Suppressor macrophage (primary cell): ENCODE measurements at regions not wholly inside any gene's neighbourhood (a gene's known extent, or its start where the extent isn't known, plus 50 kb on each side); places are given as distances from the start of the nearest gene placed in this dataset.

Experiments used
- DNase-seq, 4 experiments: peaks; one replicate each; pipeline ENCODE4 v3.0.0-alpha.2; 2020 to 2022

- no peak for DNase-seq
These were observed 132.1 kb upstream of the MTAP start for GRCh38 chr9:21670374-21670773.

- DNase-seq, result no peak
These were observed 130.3 kb upstream of the MTAP start for GRCh38 chr9:21672140-21672539.

- DNase-seq, result no peak
These were observed 129.7 kb upstream of the MTAP start for GRCh38 chr9:21672761-21673160.

- no peak for DNase-seq
These were observed 127.5 kb upstream of the MTAP start for GRCh38 chr9:21674894-21675293.

DNA sequence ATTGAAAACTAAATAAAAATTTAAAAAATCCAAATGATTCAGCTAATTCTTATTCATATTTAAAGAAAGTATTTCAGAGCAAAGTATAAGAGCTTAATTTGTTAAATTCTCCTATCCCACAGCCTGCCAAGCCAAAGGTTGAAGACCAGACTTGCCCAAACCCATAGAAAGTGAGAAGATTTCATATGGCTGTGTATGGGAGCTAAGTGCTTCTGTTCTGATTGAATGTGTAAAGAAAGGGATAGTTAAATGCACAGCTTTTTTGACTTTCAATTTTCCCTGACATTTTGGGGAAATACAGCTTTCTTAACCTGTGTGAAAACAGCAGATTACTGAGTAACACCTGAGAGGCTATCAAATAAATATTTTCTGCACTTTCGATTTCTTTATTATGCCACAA, 125.0 kb upstream of the MTAP start:
- no peak for DNase-seq

- no peak for DNase-seq
These were observed 124.6 kb upstream of the MTAP start for GRCh38 chr9:21677834-21678233.

- no peak for DNase-seq
These were observed 123.0 kb upstream of the MTAP start for GRCh38 chr9:21679432-21679831.

GRCh38 chr9:21680590-21680989, 121.8 kb upstream of the MTAP start:
- no peak for DNase-seq

GRCh38 chr9:21681641-21682040, 120.8 kb upstream of the MTAP start:
- no peak for DNase-seq

- no peak for DNase-seq
These were observed 120.1 kb upstream of the MTAP start for GRCh38 chr9:21682381-21682780.

- DNase-seq, result no peak
These were observed 119.5 kb upstream of the MTAP start for GRCh38 chr9:21682981-21683380.

DNA sequence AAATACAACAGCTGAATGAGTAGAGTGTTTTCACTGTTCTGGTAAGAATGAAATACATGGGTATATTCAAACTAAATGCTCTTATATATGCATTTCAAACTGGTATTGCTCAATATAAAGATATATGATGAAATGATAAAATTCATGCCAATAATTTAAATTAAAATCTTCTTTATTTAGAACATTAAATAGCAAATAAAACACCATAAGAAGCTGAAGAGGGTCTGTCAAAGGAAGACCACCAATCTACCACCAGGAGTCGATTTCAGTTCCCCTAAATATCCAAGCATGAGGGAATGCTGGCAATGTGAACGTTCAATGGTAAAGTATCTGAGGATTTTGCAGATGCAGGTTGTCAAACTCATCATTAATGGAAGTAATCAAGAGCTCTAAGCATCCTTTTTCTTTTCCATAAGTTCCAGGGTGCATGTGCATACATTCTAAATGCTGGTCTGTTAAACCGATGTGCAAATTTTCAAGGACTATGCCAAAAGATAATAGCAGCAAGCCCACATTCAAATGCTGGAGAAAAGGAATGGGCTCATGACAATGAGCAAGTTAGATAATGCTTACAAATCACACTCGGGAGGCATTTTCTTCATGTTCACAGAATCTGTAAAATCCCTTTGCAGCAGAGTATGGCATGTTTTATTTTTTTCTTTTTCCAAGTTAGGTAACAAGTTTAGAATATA, 118.8 kb upstream of the MTAP start:
- no peak for DNase-seq

GRCh38 chr9:21684231-21684630, 118.2 kb upstream of the MTAP start:
- peak in 1 of 4 experiments; percentile 6 for DNase-seq

DNA sequence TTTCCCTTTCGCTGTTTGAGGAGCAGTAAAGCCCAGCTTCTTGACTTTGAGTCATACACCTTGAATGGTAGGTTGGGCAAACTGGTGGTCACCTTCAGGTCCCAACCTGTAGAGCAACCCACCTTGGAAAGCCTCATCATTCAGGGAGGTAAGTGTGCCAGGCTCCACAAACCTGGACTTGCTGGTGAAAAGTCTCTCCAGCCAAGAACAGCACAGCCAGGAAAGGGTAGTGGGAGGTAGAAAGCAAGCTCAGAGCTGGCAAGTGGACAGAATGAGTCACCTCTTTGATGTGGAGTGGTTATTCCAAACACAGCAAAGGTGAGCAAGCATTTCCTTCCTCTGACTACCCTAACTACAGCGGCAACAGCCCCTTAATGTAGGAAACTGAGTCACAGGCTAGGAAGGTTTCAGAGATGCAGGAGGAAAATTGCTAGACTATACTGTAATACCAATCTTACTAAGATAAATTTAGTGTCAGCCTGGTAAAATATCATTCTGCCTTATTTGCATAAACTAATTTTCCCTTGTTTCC, 117.5 kb upstream of the MTAP start:
- no peak for DNase-seq

DNA sequence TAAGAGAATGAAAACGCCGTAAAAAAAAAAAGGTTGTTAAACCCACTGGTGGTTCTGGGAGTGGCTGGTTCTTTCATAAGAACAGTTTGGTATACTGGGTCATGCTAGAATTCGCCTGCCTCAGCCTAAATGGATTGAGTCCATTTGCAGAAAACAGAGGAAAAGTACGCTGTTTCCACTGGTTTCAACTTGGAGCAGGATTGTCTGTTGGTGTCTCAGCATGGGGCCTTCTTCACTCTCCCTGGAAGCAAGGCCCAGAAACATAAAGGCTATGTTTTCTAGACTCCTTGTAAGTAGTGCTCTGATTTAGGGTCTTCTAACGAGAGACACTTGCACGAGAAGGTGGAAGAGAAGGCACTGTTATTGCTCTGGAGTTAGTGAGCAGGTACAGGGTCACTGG, 116.9 kb upstream of the MTAP start:
- no peak for DNase-seq

- no peak for DNase-seq
These were observed 115.7 kb upstream of the MTAP start for GRCh38 chr9:21686738-21687137.

DNA sequence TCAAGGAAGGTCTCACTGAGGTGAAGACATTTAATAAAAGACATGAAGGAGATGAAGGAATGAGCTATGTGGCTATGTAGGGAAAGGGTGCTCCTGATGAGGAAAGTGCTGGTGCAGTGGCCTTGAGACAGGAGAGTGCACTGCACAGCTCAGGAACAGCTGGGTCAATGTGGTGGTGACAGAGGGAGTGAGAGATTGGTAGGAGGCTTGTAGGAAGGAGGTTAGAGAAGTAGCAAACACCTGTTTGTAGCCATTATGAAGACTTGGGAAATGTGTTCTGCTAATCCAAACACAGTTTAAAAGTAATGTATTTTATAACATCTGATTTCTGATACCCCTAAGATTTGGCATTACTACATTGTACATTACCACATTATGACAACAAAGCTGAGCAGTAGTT, 115.1 kb upstream of the MTAP start:
- DNase-seq, result no peak

GRCh38 chr9:21688108-21689102, 114.0 kb upstream of the MTAP start:
- DNase-seq, result no peak

DNA sequence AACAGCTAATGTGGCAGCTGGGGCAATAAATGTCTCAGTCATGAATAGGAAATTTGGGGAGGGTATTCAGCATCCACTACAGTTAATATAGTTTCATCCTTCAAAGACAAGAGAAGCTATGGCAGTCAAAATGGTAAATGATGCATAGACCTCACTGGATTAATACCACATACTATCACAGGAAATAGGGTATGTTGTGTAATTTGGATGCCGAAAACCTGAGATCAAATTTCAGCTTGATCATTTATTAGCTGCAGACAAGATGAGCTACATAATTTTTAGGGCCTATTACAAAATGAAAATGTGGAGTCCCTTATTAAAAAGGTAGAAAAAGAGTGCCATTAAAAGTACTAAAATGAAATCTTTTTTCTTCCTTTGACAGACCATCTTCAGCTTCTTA, 112.6 kb upstream of the MTAP start:
- DNase-seq, result no peak

DNA sequence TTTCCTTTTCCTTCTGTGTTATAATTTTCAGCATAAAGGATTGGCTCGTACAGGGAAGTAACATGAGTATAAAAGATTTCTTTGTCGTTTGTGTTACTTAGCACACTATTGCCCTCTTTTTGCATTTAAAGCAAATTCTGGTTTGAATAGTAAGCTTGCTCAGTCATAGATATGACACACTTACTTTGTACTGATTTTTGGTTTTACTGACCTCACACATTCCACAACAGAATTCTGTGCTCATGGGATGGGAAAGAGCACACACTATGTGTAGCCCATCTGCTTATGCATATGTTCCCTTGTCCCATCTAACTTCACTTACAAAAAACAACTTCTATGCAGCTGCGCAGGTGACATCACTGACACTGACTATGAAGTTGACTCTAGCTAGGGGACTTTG, 111.9 kb upstream of the MTAP start:
- no peak for DNase-seq

- DNase-seq, result no peak
These were observed 110.0 kb upstream of the MTAP start for GRCh38 chr9:21692390-21692789.

- DNase-seq, result no peak
These were observed 108.0 kb upstream of the MTAP start for GRCh38 chr9:21694424-21694823.

DNA sequence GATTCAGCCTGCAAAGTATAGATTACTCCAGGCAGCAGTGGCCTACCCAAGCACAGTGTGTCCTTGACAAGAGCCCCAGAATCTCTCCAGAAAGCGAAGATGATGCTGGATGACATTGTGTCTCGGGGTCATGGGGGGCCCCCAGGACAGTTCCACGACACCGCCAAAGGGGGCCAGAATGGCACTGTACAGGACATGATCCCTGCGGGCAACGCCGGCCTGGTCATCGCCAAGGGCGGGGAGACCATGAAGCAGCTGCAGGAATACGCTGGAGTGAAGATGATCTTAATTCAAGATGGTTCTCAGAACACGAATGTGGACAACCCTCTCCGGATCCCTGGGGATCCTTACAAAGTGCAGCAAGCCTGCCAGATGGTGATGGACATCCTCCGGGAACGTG, 107.0 kb upstream of the MTAP start:
- no peak for DNase-seq

- DNase-seq, result no peak
These were observed 106.5 kb upstream of the MTAP start for GRCh38 chr9:21695874-21696341.
